Endothelial cell of umbilical vein (primary cell): ENCODE measurements at regions not wholly inside any gene's neighbourhood (a gene's known extent, or its start where the extent isn't known, plus 50 kb on each side); places are given as distances from the start of the nearest gene placed in this dataset.

Experiments
- BruUV-seq: library from RNA; stranded (reverse); fragments of 400-500 nt; replicated peaks from 2 replicates; lab custom pipeline; 2021; lab: Mats Ljungman, UMichigan
- CTCF ChIA-PET: fragments of 300-600, 350-600 bp; sonication (Branson Sonifier 250); formaldehyde crosslinking; loops from one replicate; lab custom pipeline; 2021; ENCODE audit warnings: antibody characterized with exemption, inconsistent platforms; lab: Charles Lee
- POLR2A ChIA-PET: fragments of 300-600, 350-600 bp; sonication (Branson Sonifier 250); formaldehyde crosslinking; loops from one replicate; lab custom pipeline; 2021; ENCODE audit warnings: antibody characterized with exemption, inconsistent platforms; lab: Charles Lee
- DNase-seq: peaks from one replicate; pipeline ENCODE4 v3.0.0-alpha.2; 2011; ENCODE audit warnings: low read depth, low spot score
- FAIRE-seq: peaks from 2 replicates; lab custom pipeline; 2011; peaks lifted over from hg19 to GRCh38; lab: Jason Lieb, UNC
- H2AFZ ChIP-seq: 2 replicates; pipeline ENCODE4 v1.6.0; 2012; ENCODE audit warnings: low read depth, low read length, control low read depth, inconsistent platforms
- H3K27ac ChIP-seq: 2 replicates; pipeline ENCODE4 v1.5.1; 2011; ENCODE audit warnings: low read depth, mild to moderate bottlenecking, control low read depth, low read length, moderate library complexity; ENCODE audit not compliant: insufficient read depth
- H3K27me3 ChIP-seq, 2 experiments: 2 replicates each; pipeline versions ENCODE4 v1.6.0 to v1.6.1; 2011; ENCODE audit warnings: low read length in 2 of 2, mixed read lengths in 1 of 2; ENCODE audit not compliant: control insufficient read depth in 2 of 2, insufficient read depth in 2 of 2
- H3K36me3 ChIP-seq, 2 experiments: 2 replicates in 1 of 2; 3 replicates in 1 of 2; pipeline ENCODE4 v1.5.1; 2011; ENCODE audit warnings: low read length in 2 of 2, mild to moderate bottlenecking in 1 of 2, moderate library complexity in 1 of 2; ENCODE audit not compliant: control insufficient read depth in 2 of 2, insufficient read depth in 2 of 2; ENCODE audit errors: extremely low read depth in 1 of 2
- H3K4me1 ChIP-seq: 3 replicates; pipeline ENCODE4 v1.5.1; 2011; ENCODE audit warnings: mild to moderate bottlenecking, low read length; ENCODE audit not compliant: control insufficient read depth, insufficient read depth; ENCODE audit errors: extremely low read depth
- H3K4me2 ChIP-seq: 2 replicates; pipeline ENCODE4 v1.6.1; 2011; ENCODE audit warnings: low read length, control low read depth, mixed read lengths; ENCODE audit not compliant: insufficient read depth
- H3K4me3 ChIP-seq, 3 experiments: fragments of 200-600 bp in 1 of 3; sonication (generic), shearing (Covaris generic) in 1 of 3; replicated peaks in 1 of 3; 2 replicates each; pipeline ENCODE4 v1.5.1; 2011 to 2016; ENCODE audit warnings: control low read depth in 3 of 3, low read length in 3 of 3, mild to moderate bottlenecking in 2 of 3, inconsistent platforms in 1 of 3, low read depth in 1 of 3, moderate library complexity in 1 of 3; ENCODE audit not compliant: insufficient read depth in 1 of 3
- H3K79me2 ChIP-seq: 2 replicates; pipeline ENCODE4 v1.6.0; 2012; ENCODE audit warnings: low read length, inconsistent platforms; ENCODE audit not compliant: control insufficient read depth, insufficient read depth
- H3K9ac ChIP-seq: replicated peaks from 2 replicates; pipeline ENCODE3; 2011; ENCODE audit warnings: low read length, control low read depth; ENCODE audit not compliant: insufficient read depth; ENCODE audit errors: extremely low read depth
- H3K9me1 ChIP-seq: replicated peaks from 3 replicates; pipeline ENCODE4 v1.6.0; 2011; ENCODE audit warnings: mild to moderate bottlenecking, low read length; ENCODE audit not compliant: control insufficient read depth, insufficient read depth; ENCODE audit errors: extremely low read depth
- H3K9me3 ChIP-seq: replicated peaks from 2 replicates; pipeline ENCODE4 v1.5.1; 2012; ENCODE audit warnings: low read length, inconsistent platforms; ENCODE audit not compliant: control insufficient read depth, insufficient read depth
- H4K20me1 ChIP-seq: replicated peaks from 2 replicates; pipeline ENCODE3; 2011; ENCODE audit warnings: mild to moderate bottlenecking, low read length; ENCODE audit not compliant: control insufficient read depth, insufficient read depth; ENCODE audit errors: extremely low read depth
- CTCF ChIP-seq, 2 donors: IDR thresholded peaks; 1 replicate in 1 of 2; 2 replicates in 1 of 2; pipeline ENCODE4 v1.5.1; 2011; ENCODE audit warnings: low read length in 2 of 2, mild to moderate bottlenecking in 2 of 2, moderate library complexity in 2 of 2, control low read depth in 1 of 2, inconsistent platforms in 1 of 2, low read depth in 1 of 2; ENCODE audit not compliant: insufficient read depth in 1 of 2; ENCODE audit errors: extremely low read depth in 1 of 2
- EZH2 ChIP-seq: IDR thresholded peaks from 2 replicates; pipeline ENCODE4 v1.6.1; 2012; ENCODE audit warnings: borderline replicate concordance, low read depth, mild to moderate bottlenecking, moderate library complexity, low read length, inconsistent platforms; ENCODE audit not compliant: severe bottlenecking
- FOS ChIP-seq: IDR thresholded peaks from 2 replicates; pipeline ENCODE4 v1.6.1; 2011; ENCODE audit warnings: mild to moderate bottlenecking, low read length, moderate library complexity, borderline replicate concordance; ENCODE audit not compliant: insufficient read depth
- GATA2 ChIP-seq: IDR thresholded peaks from 2 replicates; pipeline ENCODE4 v1.7.0; 2011; ENCODE audit warnings: low read depth, mild to moderate bottlenecking, moderate library complexity, mixed read lengths, low read length; ENCODE audit not compliant: insufficient read length, insufficient read depth
- JUN ChIP-seq: IDR thresholded peaks from 2 replicates; pipeline ENCODE4 v1.6.1; 2011; ENCODE audit warnings: borderline replicate concordance, low read depth; ENCODE audit not compliant: insufficient read length, insufficient read depth
- MAX ChIP-seq: IDR thresholded peaks from 2 replicates; pipeline ENCODE4 v1.6.1; 2011; ENCODE audit not compliant: insufficient read depth, insufficient read length
- MYC ChIP-seq: IDR thresholded peaks from one replicate; pipeline ENCODE4 v1.6.1; 2011; ENCODE audit warnings: mild to moderate bottlenecking, low read depth, low read length
- POLR2A ChIP-seq: IDR thresholded peaks from 2 replicates; pipeline ENCODE4 v1.6.1; 2012; ENCODE audit warnings: low read depth, mild to moderate bottlenecking, control low read depth, low read length
- POLR2AphosphoS5 ChIP-seq: IDR thresholded peaks from 2 replicates; pipeline ENCODE4 v1.6.1; 2012; ENCODE audit warnings: low read depth, mild to moderate bottlenecking, control low read depth, low read length, moderate library complexity; ENCODE audit not compliant: insufficient read depth
- dilution Hi-C: fragments of 300-500 bp; cut with MboI; formaldehyde crosslinking; loops from one replicate; pipeline ENCODE4 v1.15.0; 2019; ENCODE audit warnings: low sequenced_read_pairs; ENCODE audit not compliant: extremely low pct_ligation_motif_present
- intact Hi-C: fragments of 100-400 bp; cut with micrococcal nuclease; formaldehyde crosslinking; loops from one replicate; pipeline ENCODE4 v1.10.0; 2022

DNA sequence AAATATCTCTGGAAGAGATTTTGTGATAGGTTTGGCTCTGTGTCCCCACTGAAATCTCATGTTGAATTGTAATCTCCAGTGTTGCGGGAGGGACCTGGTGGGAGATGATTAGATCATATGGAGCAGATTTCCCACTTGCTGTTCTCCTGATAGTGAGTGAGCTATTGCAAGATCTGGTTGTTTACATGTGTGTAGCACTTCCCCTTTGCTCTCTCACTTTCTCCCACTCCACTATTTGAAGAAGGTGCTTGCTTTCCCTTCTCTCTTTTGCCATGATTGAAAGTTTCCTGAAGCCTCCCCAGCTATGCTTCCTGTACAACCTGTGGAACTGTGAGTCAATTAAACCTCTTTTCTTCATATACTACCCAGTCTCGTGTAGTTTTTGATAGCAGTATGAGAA is 97.0 kb upstream of the FN1 start:
- TF ChIP-seq JUN (no peak), CTCF (IDR thresholded peaks at IDR 0.05; ENCODE audit: extremely low read depth in 1 of 2, insufficient read depth in 1 of 2, low read depth in 1 of 2, low read length in 2 of 2) (no peak), POLR2A (no peak), POLR2AphosphoS5 (no peak), MAX (no peak), MYC (no peak), GATA2 (no peak), FOS (no peak), EZH2 (no peak)
- intact Hi-C loops: no loop called here
- H3K79me2 ChIP-seq: no peaks in the 10 kb centered on the region
- no peak overlapping the region for H3K27ac ChIP-seq
- CTCF ChIA-PET: no interaction called here
- no peaks in the 10 kb centered on the region for H4K20me1 ChIP-seq
- dilution Hi-C loops: no loop called here
- no peak overlapping the region for H3K9ac ChIP-seq
- H3K27me3 ChIP-seq: no peaks in the 10 kb centered on the region
- no peaks in the 10 kb centered on the region for H3K36me3 ChIP-seq
- no TSS peak for BruUV-seq
- H3K9me3 ChIP-seq: no peaks in the 10 kb centered on the region
- H3K4me1 ChIP-seq: peaks cover 54% of the 10 kb centered on the region
- FAIRE-seq (no peak), DNase-seq (no peak)
- H3K9me1 ChIP-seq: no peaks in the 10 kb centered on the region
- POLR2A ChIA-PET: no interaction called here
- H2AFZ ChIP-seq: no peak overlapping the region
- H3K4me3 ChIP-seq: no peak overlapping the region
- H3K4me2 ChIP-seq: no peak overlapping the region
